Endothelial cell of umbilical vein (primary cell): ENCODE measurements at regions not wholly inside any gene's neighbourhood (a gene's known extent, or its start where the extent isn't known, plus 50 kb on each side); places are given as distances from the start of the nearest gene placed in this dataset.

Source experiments
- EZH2 ChIP-seq: IDR thresholded peaks from 2 replicates; pipeline ENCODE4 v1.6.1; 2012; ENCODE audit warnings: borderline replicate concordance, low read depth, mild to moderate bottlenecking, moderate library complexity, low read length, inconsistent platforms; ENCODE audit not compliant: severe bottlenecking
- GATA2 ChIP-seq: IDR thresholded peaks from 2 replicates; pipeline ENCODE4 v1.7.0; 2011; ENCODE audit warnings: low read depth, mild to moderate bottlenecking, moderate library complexity, mixed read lengths, low read length; ENCODE audit not compliant: insufficient read length, insufficient read depth
- JUN ChIP-seq: IDR thresholded peaks from 2 replicates; pipeline ENCODE4 v1.6.1; 2011; ENCODE audit warnings: borderline replicate concordance, low read depth; ENCODE audit not compliant: insufficient read length, insufficient read depth
- POLR2A ChIP-seq: IDR thresholded peaks from 2 replicates; pipeline ENCODE4 v1.6.1; 2012; ENCODE audit warnings: low read depth, mild to moderate bottlenecking, control low read depth, low read length
- POLR2AphosphoS5 ChIP-seq: IDR thresholded peaks from 2 replicates; pipeline ENCODE4 v1.6.1; 2012; ENCODE audit warnings: low read depth, mild to moderate bottlenecking, control low read depth, low read length, moderate library complexity; ENCODE audit not compliant: insufficient read depth
- TF ChIP-seq, protein P1 (sequence below), 2 donors: IDR thresholded peaks; 1 replicate in 1 of 2; 2 replicates in 1 of 2; pipeline ENCODE4 v1.5.1; 2011; ENCODE audit warnings: low read length in 2 of 2, mild to moderate bottlenecking in 2 of 2, moderate library complexity in 2 of 2, control low read depth in 1 of 2, inconsistent platforms in 1 of 2, low read depth in 1 of 2; ENCODE audit not compliant: insufficient read depth in 1 of 2; ENCODE audit errors: extremely low read depth in 1 of 2

- TF ChIP-seq EZH2 (no peak), POLR2A (no peak), POLR2AphosphoS5 (no peak), GATA2 (no peak), JUN (no peak)
- TF ChIP-seq, protein P1, sequence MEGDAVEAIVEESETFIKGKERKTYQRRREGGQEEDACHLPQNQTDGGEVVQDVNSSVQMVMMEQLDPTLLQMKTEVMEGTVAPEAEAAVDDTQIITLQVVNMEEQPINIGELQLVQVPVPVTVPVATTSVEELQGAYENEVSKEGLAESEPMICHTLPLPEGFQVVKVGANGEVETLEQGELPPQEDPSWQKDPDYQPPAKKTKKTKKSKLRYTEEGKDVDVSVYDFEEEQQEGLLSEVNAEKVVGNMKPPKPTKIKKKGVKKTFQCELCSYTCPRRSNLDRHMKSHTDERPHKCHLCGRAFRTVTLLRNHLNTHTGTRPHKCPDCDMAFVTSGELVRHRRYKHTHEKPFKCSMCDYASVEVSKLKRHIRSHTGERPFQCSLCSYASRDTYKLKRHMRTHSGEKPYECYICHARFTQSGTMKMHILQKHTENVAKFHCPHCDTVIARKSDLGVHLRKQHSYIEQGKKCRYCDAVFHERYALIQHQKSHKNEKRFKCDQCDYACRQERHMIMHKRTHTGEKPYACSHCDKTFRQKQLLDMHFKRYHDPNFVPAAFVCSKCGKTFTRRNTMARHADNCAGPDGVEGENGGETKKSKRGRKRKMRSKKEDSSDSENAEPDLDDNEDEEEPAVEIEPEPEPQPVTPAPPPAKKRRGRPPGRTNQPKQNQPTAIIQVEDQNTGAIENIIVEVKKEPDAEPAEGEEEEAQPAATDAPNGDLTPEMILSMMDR (IDR thresholded peaks at IDR 0.05; ENCODE audit: extremely low read depth in 1 of 2, insufficient read depth in 1 of 2, low read depth in 1 of 2, low read length in 2 of 2): no peak
These were observed 343.0 kb upstream of the ZFP64 start for GRCh38 chr20:52534616-52535015.
